Transverse colon (tissue), 4 donors: ENCODE measurements at regions not wholly inside any gene's neighbourhood (a gene's known extent, or its start where the extent isn't known, plus 50 kb on each side); places are given as distances from the start of the nearest gene placed in this dataset.

Source experiments
- EP300 ChIP-seq: sonication (generic); formaldehyde crosslinking; IDR thresholded peaks from one replicate; pipeline ENCODE4 v1.6.1; 2017; ENCODE audit warnings: antibody characterized with exemption, low read depth
- POLR2A ChIP-seq: fragments of 450-650 bp; IDR thresholded peaks from one replicate; pipeline ENCODE4 v1.6.1; 2016; ENCODE audit warnings: antibody characterized with exemption, mild to moderate bottlenecking, moderate library complexity
- POLR2AphosphoS5 ChIP-seq, 3 donors: sonication (generic); formaldehyde crosslinking; IDR thresholded peaks; one replicate each; pipeline ENCODE4 v1.6.1; 2016; ENCODE audit warnings: antibody characterized with exemption in 3 of 3
- TF ChIP-seq, protein P1 (sequence below), 5 experiments: fragments of 200-600 bp in 3 of 5; fragments of 450-650 bp in 2 of 5; sonication (generic) in 3 of 5; IDR thresholded peaks; 1 replicate in 2 of 5; 2 replicates in 3 of 5; pipeline ENCODE4 v1.5.1; 2016 to 2017; ENCODE audit warnings: antibody characterized with exemption in 5 of 5, inconsistent platforms in 3 of 5, mild to moderate bottlenecking in 2 of 5, moderate library complexity in 1 of 5

DNA sequence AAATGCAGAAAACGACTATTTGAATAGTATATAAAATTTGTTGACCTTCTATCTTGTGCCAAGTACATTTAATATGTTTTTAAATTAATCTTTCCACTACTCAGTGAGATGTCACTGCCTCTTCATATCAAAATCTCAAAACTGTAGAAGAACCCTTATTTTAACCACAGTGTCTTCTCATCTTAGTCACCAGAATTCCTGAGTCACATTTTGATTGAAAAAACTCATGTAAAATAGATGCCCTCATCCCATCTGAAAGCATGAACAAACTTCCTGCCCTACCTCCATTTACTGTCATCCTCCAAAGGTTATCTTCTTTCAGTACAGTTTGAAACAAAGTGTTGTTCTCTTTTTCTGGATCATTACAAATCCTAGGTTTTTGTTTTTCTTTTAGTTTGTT is 1215.4 kb downstream of the PCDH9 start:
- TF ChIP-seq, protein P1, sequence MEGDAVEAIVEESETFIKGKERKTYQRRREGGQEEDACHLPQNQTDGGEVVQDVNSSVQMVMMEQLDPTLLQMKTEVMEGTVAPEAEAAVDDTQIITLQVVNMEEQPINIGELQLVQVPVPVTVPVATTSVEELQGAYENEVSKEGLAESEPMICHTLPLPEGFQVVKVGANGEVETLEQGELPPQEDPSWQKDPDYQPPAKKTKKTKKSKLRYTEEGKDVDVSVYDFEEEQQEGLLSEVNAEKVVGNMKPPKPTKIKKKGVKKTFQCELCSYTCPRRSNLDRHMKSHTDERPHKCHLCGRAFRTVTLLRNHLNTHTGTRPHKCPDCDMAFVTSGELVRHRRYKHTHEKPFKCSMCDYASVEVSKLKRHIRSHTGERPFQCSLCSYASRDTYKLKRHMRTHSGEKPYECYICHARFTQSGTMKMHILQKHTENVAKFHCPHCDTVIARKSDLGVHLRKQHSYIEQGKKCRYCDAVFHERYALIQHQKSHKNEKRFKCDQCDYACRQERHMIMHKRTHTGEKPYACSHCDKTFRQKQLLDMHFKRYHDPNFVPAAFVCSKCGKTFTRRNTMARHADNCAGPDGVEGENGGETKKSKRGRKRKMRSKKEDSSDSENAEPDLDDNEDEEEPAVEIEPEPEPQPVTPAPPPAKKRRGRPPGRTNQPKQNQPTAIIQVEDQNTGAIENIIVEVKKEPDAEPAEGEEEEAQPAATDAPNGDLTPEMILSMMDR (IDR thresholded peaks at IDR 0.05), result no peak
- TF ChIP-seq EP300, result no peak
- no peak for TF ChIP-seq POLR2A
- no peak for TF ChIP-seq POLR2AphosphoS5 (IDR thresholded peaks at IDR 0.05)
